Right lobe of liver (tissue), 6 donors: ENCODE measurements at regions not wholly inside any gene's neighbourhood (a gene's known extent, or its start where the extent isn't known, plus 50 kb on each side); places are given as distances from the start of the nearest gene placed in this dataset.

Source experiments
- ATAC-seq, 4 donors: fragments of 200-7000 bp; cut with Tn5 transposase; one replicate each; pipeline ENCODE4 v1.9.1; 2020; ENCODE audit warnings: mild to moderate bottlenecking in 4 of 4, moderate library complexity in 4 of 4
- DNase-seq, 3 donors: peaks; one replicate each; pipeline ENCODE4 v3.0.0-alpha.2; 2020
- H3K27ac ChIP-seq, 3 donors: fragments of 200-600 bp; one replicate each; pipeline ENCODE4 v1.8.0; 2022
- H3K27me3 ChIP-seq, 2 donors: fragments of 200-600 bp; one replicate each; pipeline ENCODE4 v1.8.0; 2022
- H3K36me3 ChIP-seq, 4 donors: fragments of 200-600 bp; sonication (generic) in 1 of 4; one replicate each; pipeline versions ENCODE4 v1.5.1 to v1.8.0; 2017 to 2022; ENCODE audit warnings: control low read depth in 1 of 4
- H3K4me1 ChIP-seq, 4 donors: fragments of 200-600 bp; sonication (generic) in 1 of 4; one replicate each; pipeline versions ENCODE4 v1.5.1 to v1.8.0; 2017 to 2022; ENCODE audit warnings: control low read depth in 1 of 4
- H3K4me3 ChIP-seq, 3 donors: fragments of 200-600 bp; one replicate each; pipeline ENCODE4 v1.8.0; 2022
- H3K9me3 ChIP-seq, 4 donors: fragments of 200-600 bp; sonication (generic) in 1 of 4; one replicate each; pipeline versions ENCODE4 v1.5.1 to v1.8.0; 2017 to 2022; ENCODE audit warnings: control low read depth in 1 of 4
- CTCF ChIP-seq, 4 donors: fragments of 200-600 bp in 3 of 4; fragments of 450-650 bp in 1 of 4; IDR thresholded peaks; one replicate each; pipeline versions ENCODE4 v1.5.1 to v1.8.0; 2016 to 2022; ENCODE audit warnings: antibody characterized with exemption in 4 of 4, mild to moderate bottlenecking in 2 of 4
- POLR2A ChIP-seq: fragments of 450-650 bp; IDR thresholded peaks from one replicate; pipeline ENCODE4 v1.6.1; 2017; ENCODE audit warnings: antibody characterized with exemption, mild to moderate bottlenecking
- WGBS: methylation state at CpG from one replicate; pipeline ENCODE4 v1.1.6; 2018; ENCODE audit warnings: low coverage, low lambda C conversion rate; ENCODE audit not compliant: insufficient coverage; ENCODE audit errors: missing lambda C conversion rate; 5-methylcytosine and 5-hydroxymethylcytosine counted together
- intact Hi-C, 2 donors: fragments of 100-400 bp; cut with DNase I; formaldehyde crosslinking; loops; one replicate each; pipeline versions ENCODE4 v1.11.2 to v1.14.1; 2022
- donor health status: DM: no; HTN: yes; CAD: no.
- donor health status: DM: no; HTN: no; CAD: no.
- donor health status: DM: no; HTN: no; CAD: no.
- donor health status: DM: no; HTN: yes; CAD: no.
- donor health status: DM: no; HTN: yes; CAD: no.

GRCh38 chr22:48135592-48135991 lies 1373.1 kb downstream of the TBC1D22A start:
- DNase-seq (no peak), ATAC-seq (no peak)
- TF ChIP-seq POLR2A (no peak), CTCF (IDR thresholded peaks at IDR 0.05) (no peak)
- Histone ChIP-seq H3K36me3 (no peaks in the 10 kb centered on the region), H3K9me3 (no peaks in the 10 kb centered on the region), H3K27ac (no peak overlapping the region), H3K4me1 (no peaks in the 10 kb centered on the region), H3K27me3 (no peaks in the 10 kb centered on the region), H3K4me3 (no peak overlapping the region)
- intact Hi-C loops: no loop called here
- 72% methylated on average over 8 of the region's 8 CpGs for WGBS

- TF ChIP-seq CTCF (IDR thresholded peaks at IDR 0.05) (no peak), POLR2A (no peak)
- no peak for ATAC-seq
- Histone ChIP-seq H3K4me1 (no peaks in the 10 kb centered on the region), H3K4me3 (no peak overlapping the region), H3K27ac (no peak overlapping the region), H3K9me3 (no peaks in the 10 kb centered on the region), H3K36me3 (no peaks in the 10 kb centered on the region), H3K27me3 (no peaks in the 10 kb centered on the region)
- 47% methylated on average over 3 of the region's 3 CpGs for WGBS
- no peak for DNase-seq
- intact Hi-C loops: no loop called here
These were observed 1363.0 kb downstream of the TBC1D22A start for GRCh38 chr22:48125416-48125815.

- no peaks in the 10 kb centered on the region for H3K27me3 ChIP-seq
- no peaks in the 10 kb centered on the region for H3K9me3 ChIP-seq
- DNase-seq: no peak
- no peaks in the 10 kb centered on the region for H3K36me3 ChIP-seq
- intact Hi-C loops: no loop called here
- no peak overlapping the region for H3K27ac ChIP-seq
- H3K4me1 ChIP-seq: no peaks in the 10 kb centered on the region
- ATAC-seq: no peak
- H3K4me3 ChIP-seq: no peak overlapping the region
- TF ChIP-seq CTCF (IDR thresholded peaks at IDR 0.05) (no peak), POLR2A (no peak)
- 86% methylated on average over 16 of the region's 16 CpGs for WGBS
These were observed 1359.5 kb downstream of the TBC1D22A start for GRCh38 chr22:48121984-48122383.

- Histone ChIP-seq H3K27me3 (no peaks in the 10 kb centered on the region), H3K4me1 (no peaks in the 10 kb centered on the region), H3K4me3 (no peak overlapping the region), H3K9me3 (no peaks in the 10 kb centered on the region), H3K27ac (no peak overlapping the region), H3K36me3 (no peaks in the 10 kb centered on the region)
- no peak for TF ChIP-seq CTCF (IDR thresholded peaks at IDR 0.05)
- no peak for TF ChIP-seq POLR2A
- intact Hi-C loops: no loop called here
- 39% methylated on average over 7 of the region's 7 CpGs for WGBS
- ATAC-seq: no peak
- no peak for DNase-seq
These were observed 1356.2 kb downstream of the TBC1D22A start for GRCh38 chr22:48118654-48119053.

- no peak for DNase-seq
- H3K36me3 ChIP-seq: no peaks in the 10 kb centered on the region
These were observed 1354.4 kb downstream of the TBC1D22A start for GRCh38 chr22:48116871-48117270.

More at GRCh38 chr22:48116871-48117270, 1354.4 kb downstream of the TBC1D22A start:
- intact Hi-C loops: no loop called here
- H3K27ac ChIP-seq: no peak overlapping the region
- H3K4me3 ChIP-seq: no peak overlapping the region
- TF ChIP-seq POLR2A: no peak
- no peak for TF ChIP-seq CTCF (IDR thresholded peaks at IDR 0.05)
- H3K9me3 ChIP-seq: no peaks in the 10 kb centered on the region
- no peaks in the 10 kb centered on the region for H3K27me3 ChIP-seq
- 43% methylated on average over 4 of the region's 4 CpGs for WGBS
- no peak for ATAC-seq
- no peaks in the 10 kb centered on the region for H3K4me1 ChIP-seq
